Karpas-422 (cell line): ENCODE measurements at regions not wholly inside any gene's neighbourhood (a gene's known extent, or its start where the extent isn't known, plus 50 kb on each side); places are given as distances from the start of the nearest gene placed in this dataset.

ENCODE experiments used
- DNase-seq: peaks from one replicate; pipeline ENCODE4 v3.0.0-alpha.2; 2015
- H2AFZ ChIP-seq: fragments of 200-600 bp; sonication (generic); 2 replicates; pipeline ENCODE4 v1.6.1; 2014; ENCODE audit warnings: antibody characterized with exemption, low read length, mixed read lengths
- H3K27ac ChIP-seq: fragments of 200-600 bp; sonication (generic); 2 replicates; pipeline ENCODE4 v1.5.1; 2014; ENCODE audit warnings: mild to moderate bottlenecking, low read length, moderate library complexity
- H3K27me3 ChIP-seq: fragments of 200-600 bp; sonication (generic); 2 replicates; pipeline ENCODE4 v1.6.1; 2014; ENCODE audit warnings: low read length, mixed read lengths
- H3K36me3 ChIP-seq: fragments of 200-600 bp; sonication (generic); 2 replicates; pipeline ENCODE4 v1.6.1; 2014; ENCODE audit warnings: low read length, mixed read lengths; ENCODE audit not compliant: insufficient read depth
- H3K4me1 ChIP-seq: fragments of 200-600 bp; sonication (generic); 2 replicates; pipeline ENCODE4 v1.6.1; 2014; ENCODE audit warnings: mild to moderate bottlenecking, low read length, mixed read lengths
- H3K4me2 ChIP-seq: fragments of 200-600 bp; sonication (generic); 2 replicates; pipeline ENCODE4 v1.6.1; 2014; ENCODE audit warnings: low read length, low read depth, mild to moderate bottlenecking; ENCODE audit not compliant: poor library complexity, severe bottlenecking
- H3K4me3 ChIP-seq: fragments of 200-600 bp; sonication (generic); 2 replicates; pipeline ENCODE4 v1.5.1; 2014; ENCODE audit warnings: mild to moderate bottlenecking, antibody characterized with exemption, low read length, mixed read lengths
- H3K79me2 ChIP-seq: fragments of 200-600 bp; sonication (generic); 2 replicates; pipeline ENCODE4 v1.6.1; 2014; ENCODE audit warnings: mild to moderate bottlenecking, low read length, mixed read lengths
- H3K9ac ChIP-seq: fragments of 200-600 bp; sonication (generic); 2 replicates; pipeline ENCODE4 v1.6.0; 2014; ENCODE audit warnings: low read length
- H3K9me2 ChIP-seq: fragments of 200-600 bp; sonication (generic), shearing (Covaris generic); replicated peaks from 2 replicates; pipeline ENCODE4 v1.6.0; 2014; ENCODE audit warnings: mild to moderate bottlenecking, low read length, moderate library complexity; ENCODE audit not compliant: insufficient read depth
- H3K9me3 ChIP-seq: fragments of 300-700, 200-600 bp; sonication (generic); 2 replicates; pipeline ENCODE4 v1.6.1; 2014; ENCODE audit warnings: low read length, mixed read lengths
- H4K20me1 ChIP-seq: fragments of 200-600 bp; sonication (generic); 2 replicates; pipeline ENCODE4 v1.6.1; 2014; ENCODE audit warnings: mild to moderate bottlenecking, antibody characterized with exemption, low read length, low read depth; ENCODE audit not compliant: insufficient read depth

DNA sequence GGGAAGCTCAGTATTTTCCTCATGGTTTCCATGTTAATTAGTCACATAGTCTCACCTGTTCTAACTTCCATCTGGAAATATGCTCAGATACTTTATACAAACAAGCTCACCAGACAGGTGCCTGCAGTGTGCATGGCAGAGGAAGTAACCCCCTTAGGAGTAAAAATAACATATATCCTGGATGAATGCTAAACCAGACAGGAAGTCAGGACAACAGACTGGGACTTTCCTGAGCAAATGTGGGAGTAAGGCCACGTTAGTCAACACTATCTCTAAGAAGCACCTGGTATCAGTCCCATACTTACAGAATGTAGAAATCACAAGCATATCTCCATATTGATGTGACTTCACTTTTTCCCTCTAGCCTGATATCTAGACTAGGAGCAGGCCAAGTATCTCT is 128.4 kb downstream of the SEC61B start:
- H3K4me1 ChIP-seq = no peaks in the 10 kb centered on the region
- H3K4me3 ChIP-seq = no peak overlapping the region
- H3K36me3 ChIP-seq = no peaks in the 10 kb centered on the region
- no peaks in the 10 kb centered on the region for H3K79me2 ChIP-seq
- H2AFZ ChIP-seq = no peak overlapping the region
- DNase-seq = no peak
- no peaks in the 10 kb centered on the region for H4K20me1 ChIP-seq
- no peak overlapping the region for H3K9ac ChIP-seq
- H3K4me2 ChIP-seq = no peak overlapping the region
- H3K27ac ChIP-seq = no peak overlapping the region
- H3K27me3 ChIP-seq = no peaks in the 10 kb centered on the region
- H3K9me3 ChIP-seq = no peaks in the 10 kb centered on the region
- no peaks in the 10 kb centered on the region for H3K9me2 ChIP-seq

GRCh38 chr9:99351647-99352046 is 129.6 kb downstream of the SEC61B start:
- no peak overlapping the region for H3K4me2 ChIP-seq
- no peak overlapping the region for H2AFZ ChIP-seq
- no peaks in the 10 kb centered on the region for H3K9me2 ChIP-seq
- H3K4me3 ChIP-seq = no peak overlapping the region
- H3K9me3 ChIP-seq = no peaks in the 10 kb centered on the region
- DNase-seq = no peak
- no peak overlapping the region for H3K27ac ChIP-seq
- no peaks in the 10 kb centered on the region for H3K79me2 ChIP-seq
- no peaks in the 10 kb centered on the region for H3K36me3 ChIP-seq
- H3K9ac ChIP-seq = no peak overlapping the region
- no peaks in the 10 kb centered on the region for H3K27me3 ChIP-seq
- H3K4me1 ChIP-seq = no peaks in the 10 kb centered on the region
- no peaks in the 10 kb centered on the region for H4K20me1 ChIP-seq

GRCh38 chr9:99352826-99353225 is 130.7 kb downstream of the SEC61B start:
- H2AFZ ChIP-seq = no peak overlapping the region
- H3K27ac ChIP-seq = no peak overlapping the region
- H3K4me3 ChIP-seq = no peak overlapping the region
- no peaks in the 10 kb centered on the region for H3K36me3 ChIP-seq
- H3K9me3 ChIP-seq = no peaks in the 10 kb centered on the region
- H3K4me1 ChIP-seq = no peaks in the 10 kb centered on the region
- no peak overlapping the region for H3K4me2 ChIP-seq
- H4K20me1 ChIP-seq = no peaks in the 10 kb centered on the region
- no peak for DNase-seq
- no peak overlapping the region for H3K9ac ChIP-seq
- H3K9me2 ChIP-seq = no peaks in the 10 kb centered on the region
- no peaks in the 10 kb centered on the region for H3K27me3 ChIP-seq
- no peaks in the 10 kb centered on the region for H3K79me2 ChIP-seq

DNA sequence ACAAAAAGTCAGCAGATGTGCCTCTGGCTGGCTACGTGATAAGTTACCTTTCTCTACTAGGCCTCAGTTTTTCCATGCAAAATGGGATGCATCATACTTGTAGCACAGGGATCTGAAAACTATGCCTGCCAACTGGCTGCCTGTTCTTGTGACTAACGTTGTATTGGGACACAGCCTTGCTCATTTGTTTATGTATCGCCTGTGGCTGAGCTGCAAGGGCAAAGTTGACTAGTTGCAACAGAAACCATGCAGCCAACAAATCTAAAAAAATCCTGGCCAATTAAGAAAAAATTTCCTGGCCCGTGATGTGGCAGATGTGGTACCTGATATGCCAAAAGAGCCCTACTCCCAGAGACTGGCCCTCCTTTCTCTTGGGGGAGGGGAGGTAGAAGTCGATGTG is 131.3 kb downstream of the SEC61B start:
- Histone ChIP-seq H3K4me3 (no peak overlapping the region), H3K79me2 (no peaks in the 10 kb centered on the region), H3K9me3 (no peaks in the 10 kb centered on the region), H2AFZ (no peak overlapping the region), H4K20me1 (no peaks in the 10 kb centered on the region), H3K9me2 (no peaks in the 10 kb centered on the region), H3K4me2 (no peak overlapping the region), H3K27me3 (no peaks in the 10 kb centered on the region), H3K9ac (no peak overlapping the region), H3K4me1 (no peaks in the 10 kb centered on the region), H3K36me3 (no peaks in the 10 kb centered on the region), H3K27ac (no peak overlapping the region)
- no peak for DNase-seq

DNA sequence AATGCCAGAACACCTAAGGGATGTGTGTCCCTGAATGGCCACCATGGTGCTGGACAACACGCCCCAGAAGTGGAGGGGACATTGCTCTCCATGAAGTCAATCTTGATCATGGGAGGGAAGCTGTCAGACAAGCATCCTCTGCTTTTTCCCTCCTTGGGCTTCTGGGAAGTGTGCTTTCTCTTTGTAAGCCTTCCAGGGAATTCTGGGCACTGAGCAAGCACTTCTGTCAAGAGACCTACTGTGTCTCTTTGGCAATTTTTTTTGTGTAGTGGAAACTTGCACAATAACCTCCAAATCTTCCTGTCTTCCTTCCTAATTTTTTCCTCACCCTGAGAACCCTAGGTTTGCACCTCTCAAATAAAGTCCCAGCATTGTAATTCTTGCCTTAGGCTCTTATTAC is 132.0 kb downstream of the SEC61B start:
- Histone ChIP-seq H3K79me2 (no peaks in the 10 kb centered on the region), H3K4me1 (no peaks in the 10 kb centered on the region), H3K27ac (no peak overlapping the region), H3K9me3 (no peaks in the 10 kb centered on the region), H3K9me2 (no peaks in the 10 kb centered on the region), H2AFZ (no peak overlapping the region), H3K4me2 (no peak overlapping the region), H3K9ac (no peak overlapping the region), H3K36me3 (no peaks in the 10 kb centered on the region), H3K27me3 (no peaks in the 10 kb centered on the region), H3K4me3 (no peak overlapping the region), H4K20me1 (no peaks in the 10 kb centered on the region)
- DNase-seq = no peak

DNA sequence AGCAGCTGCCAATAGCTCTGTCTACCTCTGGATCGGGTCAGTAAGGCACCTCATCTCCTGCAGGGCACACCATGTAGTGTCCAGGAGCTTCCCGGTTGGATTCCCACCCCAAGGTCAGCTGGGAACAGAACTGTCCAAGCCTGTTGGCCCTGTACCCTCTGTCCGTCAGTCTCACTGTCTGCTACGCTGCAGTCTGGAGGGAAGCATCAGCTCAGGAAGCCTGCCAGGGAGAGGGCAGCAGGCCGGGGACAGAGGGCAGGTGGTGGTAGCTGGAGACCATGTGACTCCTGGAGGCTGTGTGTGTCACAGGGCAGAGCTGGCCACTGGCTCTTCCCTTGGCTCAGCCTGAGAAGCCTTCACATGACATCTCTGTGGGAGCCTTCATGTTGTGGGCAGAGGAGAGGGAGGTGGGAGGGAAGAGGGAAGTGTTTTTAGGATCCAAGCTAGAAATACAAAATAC is 134.5 kb downstream of the SEC61B start:
- Histone ChIP-seq H2AFZ (no peak overlapping the region), H3K4me1 (no peaks in the 10 kb centered on the region), H3K79me2 (no peaks in the 10 kb centered on the region), H3K27ac (no peak overlapping the region), H3K9me2 (no peaks in the 10 kb centered on the region), H3K27me3 (no peaks in the 10 kb centered on the region), H3K9ac (no peak overlapping the region), H3K4me3 (no peak overlapping the region), H3K36me3 (no peaks in the 10 kb centered on the region), H3K9me3 (no peaks in the 10 kb centered on the region), H3K4me2 (no peak overlapping the region), H4K20me1 (no peaks in the 10 kb centered on the region)
- no peak for DNase-seq

- no peak overlapping the region for H3K9ac ChIP-seq
- H3K27ac ChIP-seq = no peak overlapping the region
- H3K36me3 ChIP-seq = no peaks in the 10 kb centered on the region
- H3K9me2 ChIP-seq = no peaks in the 10 kb centered on the region
- H3K79me2 ChIP-seq = no peaks in the 10 kb centered on the region
- DNase-seq = no peak
- H3K4me3 ChIP-seq = no peak overlapping the region
- H3K4me1 ChIP-seq = no peaks in the 10 kb centered on the region
- H3K9me3 ChIP-seq = no peaks in the 10 kb centered on the region
- H3K27me3 ChIP-seq = 0 out of 2 replicates have a peak, but pooled peaks cover 2% of the 10 kb centered on the region
- no peak overlapping the region for H2AFZ ChIP-seq
- H4K20me1 ChIP-seq = no peaks in the 10 kb centered on the region
- no peak overlapping the region for H3K4me2 ChIP-seq
Observed at GRCh38 chr9:99357575-99357974, 135.5 kb downstream of the SEC61B start.

GRCh38 chr9:99358668-99359067 is 136.6 kb downstream of the SEC61B start:
- H3K27me3 ChIP-seq = 0 out of 2 replicates have a peak, but pooled peaks cover 2% of the 10 kb centered on the region
- H4K20me1 ChIP-seq = no peaks in the 10 kb centered on the region
- no peak overlapping the region for H3K9ac ChIP-seq

DNA sequence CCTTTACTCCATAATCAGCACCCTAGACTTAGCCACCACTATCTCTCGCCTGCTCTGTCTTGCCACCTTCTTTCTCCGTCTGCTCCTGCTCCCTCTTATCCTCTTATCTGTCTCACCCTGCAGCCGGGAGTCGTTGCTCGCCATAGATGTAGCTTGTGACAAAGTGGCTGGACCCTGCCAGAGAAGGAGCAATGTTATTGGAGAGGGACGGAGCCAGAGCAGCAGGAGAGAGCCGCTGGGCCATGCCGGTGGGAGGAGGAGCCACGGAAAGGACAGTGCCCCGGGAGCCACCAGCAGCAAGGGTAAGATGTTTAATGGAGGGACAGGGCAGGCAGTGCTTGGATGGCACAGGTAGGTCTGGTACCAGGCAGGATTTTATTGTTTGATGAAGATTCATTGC is 137.3 kb downstream of the SEC61B start:
- no peak overlapping the region for H2AFZ ChIP-seq
- H3K27me3 ChIP-seq = 0 out of 2 replicates have a peak, but pooled peaks cover 2% of the 10 kb centered on the region
- no peaks in the 10 kb centered on the region for H3K36me3 ChIP-seq
- no peaks in the 10 kb centered on the region for H3K9me3 ChIP-seq
- H3K4me3 ChIP-seq = no peak overlapping the region
- no peak overlapping the region for H3K27ac ChIP-seq
- H4K20me1 ChIP-seq = no peaks in the 10 kb centered on the region
- H3K9ac ChIP-seq = no peak overlapping the region
- no peaks in the 10 kb centered on the region for H3K79me2 ChIP-seq
- no peak overlapping the region for H3K4me2 ChIP-seq
- no peak for DNase-seq
- no peaks in the 10 kb centered on the region for H3K4me1 ChIP-seq
- no peaks in the 10 kb centered on the region for H3K9me2 ChIP-seq

More at GRCh38 chr9:99358668-99359067, 136.6 kb downstream of the SEC61B start:
- no peak overlapping the region for H3K4me2 ChIP-seq
- H3K36me3 ChIP-seq = no peaks in the 10 kb centered on the region
- H3K27ac ChIP-seq = no peak overlapping the region
- H3K9me3 ChIP-seq = no peaks in the 10 kb centered on the region
- no peak overlapping the region for H2AFZ ChIP-seq
- no peak for DNase-seq
- no peaks in the 10 kb centered on the region for H3K79me2 ChIP-seq
- H3K4me3 ChIP-seq = no peak overlapping the region
- no peaks in the 10 kb centered on the region for H3K9me2 ChIP-seq
- H3K4me1 ChIP-seq = no peaks in the 10 kb centered on the region
